Peyer's patch (tissue), 4 donors: ENCODE measurements at regions not wholly inside any gene's neighbourhood (a gene's known extent, or its start where the extent isn't known, plus 50 kb on each side); places are given as distances from the start of the nearest gene placed in this dataset.
"Not testable (repeated sequence)": the region's sequence is repeated elsewhere in the genome, so short reads cannot be mapped to it uniquely, and the experiment has no call there.

ENCODE experiments used
- DNase-seq, 3 donors: peaks; one replicate each; pipeline ENCODE4 v3.0.0-alpha.2; 2017 to 2019
- H3K27ac ChIP-seq, 4 donors: fragments of 200-600 bp; sonication (generic); one replicate each; pipeline ENCODE4 v1.5.1; 2016 to 2019
- H3K27me3 ChIP-seq, 2 donors: fragments of 200-600 bp; sonication (generic); one replicate each; pipeline ENCODE4 v1.5.1; 2019
- H3K36me3 ChIP-seq, 3 donors: fragments of 200-600 bp; sonication (generic); one replicate each; pipeline ENCODE4 v1.5.1; 2016 to 2019
- H3K4me1 ChIP-seq, 4 donors: fragments of 200-600 bp; sonication (generic); one replicate each; pipeline ENCODE4 v1.5.1; 2016 to 2019
- H3K4me3 ChIP-seq, 4 donors: fragments of 200-600 bp; sonication (generic); 1 replicate in 3 of 4; 2 replicates in 1 of 4; pipeline ENCODE4 v1.5.1; 2016 to 2019; ENCODE audit warnings: mild to moderate bottlenecking in 1 of 4
- H3K9me3 ChIP-seq, 4 donors: fragments of 200-600 bp; sonication (generic); one replicate each; pipeline ENCODE4 v1.5.1; 2016 to 2019; ENCODE audit warnings: mild to moderate bottlenecking in 1 of 4
- POLR2A ChIP-seq, 2 donors: fragments of 450-650 bp; IDR thresholded peaks; one replicate each; pipeline ENCODE4 v1.5.1; 2017; ENCODE audit warnings: antibody characterized with exemption in 2 of 2, mild to moderate bottlenecking in 2 of 2, moderate library complexity in 2 of 2
- TF ChIP-seq, protein P1 (sequence below), 6 experiments: fragments of 450-650 bp in 4 of 6; fragments of 200-600 bp in 2 of 6; sonication (generic) in 1 of 6; IDR thresholded peaks; one replicate each; pipeline ENCODE4 v1.5.1; 2017 to 2019; ENCODE audit warnings: antibody characterized with exemption in 6 of 6, mild to moderate bottlenecking in 3 of 6, moderate library complexity in 1 of 6

DNA sequence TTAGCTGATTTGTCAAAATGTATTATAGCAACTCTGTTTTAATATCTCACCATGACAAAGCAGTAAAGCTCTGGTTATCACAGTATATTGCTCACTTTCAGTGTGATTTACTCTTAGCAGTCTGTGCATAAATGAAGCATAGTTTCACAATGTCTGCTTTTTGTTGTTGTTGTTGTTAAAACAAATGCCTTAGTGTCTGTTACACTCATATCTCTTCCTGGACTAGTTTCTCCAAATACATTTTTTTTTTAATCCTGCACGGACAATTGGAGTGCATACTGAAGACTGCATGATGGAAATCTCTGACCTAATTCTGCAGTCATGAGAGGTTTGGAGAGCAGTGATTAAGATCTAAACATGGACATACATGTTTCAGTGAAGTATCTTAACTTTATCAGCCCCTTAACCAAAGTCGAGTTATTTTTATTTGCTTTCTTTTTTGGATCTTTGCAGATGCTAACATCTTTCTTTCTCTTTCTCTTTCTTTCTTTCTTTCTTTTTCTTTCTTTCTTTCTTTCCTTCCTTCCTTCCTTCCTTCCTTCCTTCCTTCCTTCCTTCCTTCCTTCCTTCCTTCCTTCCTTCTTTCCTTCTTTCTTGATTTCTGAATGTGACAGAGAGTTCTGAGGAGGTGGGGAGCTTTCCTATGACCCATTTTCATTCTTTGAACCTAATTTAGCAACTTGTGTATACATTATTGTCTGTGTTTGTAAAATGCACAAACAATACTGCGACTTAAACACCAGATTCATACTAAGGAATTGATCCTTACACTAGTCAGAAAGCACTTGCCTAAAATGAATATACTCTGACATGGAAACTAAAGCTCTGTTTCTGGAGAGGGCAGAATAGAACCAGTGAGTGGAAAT is 161.5 kb upstream of the AGR3 start:
- no peak for DNase-seq
- H3K4me1 ChIP-seq: peaks cover 0 to 9% (median 3%) of the 10 kb centered on the region in 4 donors
- no peak overlapping the region for H3K4me3 ChIP-seq
- no peaks in the 10 kb centered on the region for H3K27me3 ChIP-seq
- H3K27ac ChIP-seq: no peak overlapping the region
- H3K9me3 ChIP-seq: no peaks in the 10 kb centered on the region
- no peaks in the 10 kb centered on the region for H3K36me3 ChIP-seq
- TF ChIP-seq, protein P1, sequence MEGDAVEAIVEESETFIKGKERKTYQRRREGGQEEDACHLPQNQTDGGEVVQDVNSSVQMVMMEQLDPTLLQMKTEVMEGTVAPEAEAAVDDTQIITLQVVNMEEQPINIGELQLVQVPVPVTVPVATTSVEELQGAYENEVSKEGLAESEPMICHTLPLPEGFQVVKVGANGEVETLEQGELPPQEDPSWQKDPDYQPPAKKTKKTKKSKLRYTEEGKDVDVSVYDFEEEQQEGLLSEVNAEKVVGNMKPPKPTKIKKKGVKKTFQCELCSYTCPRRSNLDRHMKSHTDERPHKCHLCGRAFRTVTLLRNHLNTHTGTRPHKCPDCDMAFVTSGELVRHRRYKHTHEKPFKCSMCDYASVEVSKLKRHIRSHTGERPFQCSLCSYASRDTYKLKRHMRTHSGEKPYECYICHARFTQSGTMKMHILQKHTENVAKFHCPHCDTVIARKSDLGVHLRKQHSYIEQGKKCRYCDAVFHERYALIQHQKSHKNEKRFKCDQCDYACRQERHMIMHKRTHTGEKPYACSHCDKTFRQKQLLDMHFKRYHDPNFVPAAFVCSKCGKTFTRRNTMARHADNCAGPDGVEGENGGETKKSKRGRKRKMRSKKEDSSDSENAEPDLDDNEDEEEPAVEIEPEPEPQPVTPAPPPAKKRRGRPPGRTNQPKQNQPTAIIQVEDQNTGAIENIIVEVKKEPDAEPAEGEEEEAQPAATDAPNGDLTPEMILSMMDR (IDR thresholded peaks at IDR 0.05): no peak
- no peak for TF ChIP-seq POLR2A (IDR thresholded peaks at IDR 0.05)

DNA sequence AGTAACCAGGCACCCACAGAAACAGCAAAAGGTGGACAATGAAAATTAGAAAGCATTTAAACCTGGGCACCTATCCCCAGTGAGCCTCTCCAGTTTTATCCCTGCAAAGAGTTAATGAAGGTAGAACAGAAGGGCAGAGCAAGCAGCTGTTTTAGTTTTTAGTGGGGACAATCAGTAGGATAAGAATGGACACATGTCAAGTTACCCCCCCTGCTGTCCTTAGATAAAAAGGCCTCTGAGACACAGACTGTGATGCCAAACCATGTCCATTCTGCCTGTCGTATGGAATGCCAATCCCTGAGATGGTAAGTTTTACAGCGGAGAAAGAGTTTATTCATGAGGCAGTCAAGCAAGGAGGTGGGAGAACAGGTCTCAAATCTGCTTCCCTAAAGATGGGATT is 162.6 kb upstream of the AGR3 start:
- TF ChIP-seq POLR2A (IDR thresholded peaks at IDR 0.05): no peak
- TF ChIP-seq, protein P1 (IDR thresholded peaks at IDR 0.05): no peak

DNA sequence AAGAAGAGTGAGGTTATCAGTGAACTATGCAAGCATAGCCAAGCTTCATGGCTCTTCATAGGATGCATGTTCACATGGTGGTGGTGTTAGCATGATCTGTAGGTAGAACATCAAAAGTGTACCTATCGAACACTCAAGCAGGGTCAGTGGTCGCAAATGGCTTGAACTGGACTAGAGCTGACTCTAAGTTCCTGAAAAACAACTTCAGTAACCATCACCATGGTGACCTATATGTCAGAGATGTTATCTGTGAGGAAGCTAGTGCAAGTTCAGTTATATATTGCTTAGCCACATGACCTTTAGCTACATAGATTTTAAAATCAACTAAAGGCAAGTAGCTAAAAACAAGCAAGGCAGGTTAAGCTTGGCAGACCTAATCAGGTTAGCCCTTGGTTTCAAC is 163.1 kb upstream of the AGR3 start:
- Histone ChIP-seq H3K4me3 (no peak overlapping the region), H3K27ac (no peak overlapping the region), H3K36me3 (no peaks in the 10 kb centered on the region), H3K4me1 (peaks cover 0 to 9% (median 1%) of the 10 kb centered on the region in 4 donors), H3K9me3 (no peaks in the 10 kb centered on the region), H3K27me3 (no peaks in the 10 kb centered on the region)
- DNase-seq: no peak
- no peak for TF ChIP-seq POLR2A (IDR thresholded peaks at IDR 0.05)
- TF ChIP-seq, protein P1 (IDR thresholded peaks at IDR 0.05): no peak

More for the DNA sequence above, 162.6 kb upstream of the AGR3 start:
- Histone ChIP-seq H3K36me3 (no peaks in the 10 kb centered on the region), H3K27ac (no peak overlapping the region), H3K4me1 (peaks cover 0 to 9% (median 1%) of the 10 kb centered on the region in 4 donors), H3K27me3 (no peaks in the 10 kb centered on the region), H3K4me3 (no peak overlapping the region), H3K9me3 (no peaks in the 10 kb centered on the region)
- no peak for DNase-seq

DNA sequence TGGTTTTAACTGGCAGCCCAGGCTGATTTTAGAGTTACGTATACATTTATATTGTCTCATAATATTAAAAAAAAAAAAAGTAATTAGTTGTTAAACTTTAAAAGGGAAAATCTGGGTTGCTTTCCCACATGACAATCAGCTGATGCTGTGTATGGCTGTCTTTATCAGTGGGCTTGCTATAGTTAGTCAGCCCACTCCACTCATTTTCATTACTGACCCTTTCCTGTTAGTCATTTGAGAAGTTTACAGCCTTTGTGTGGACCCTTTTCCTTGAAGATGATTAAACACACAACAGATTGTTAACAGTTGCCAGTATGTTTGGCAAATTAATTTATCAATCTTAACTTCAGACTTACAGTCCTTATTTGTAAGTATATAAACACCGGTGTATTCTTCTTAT is 164.5 kb upstream of the AGR3 start:
- no peak for DNase-seq
- Histone ChIP-seq H3K36me3 (no peaks in the 10 kb centered on the region), H3K27me3 (no peaks in the 10 kb centered on the region), H3K4me1 (peaks cover 0 to 5% (median 0%) of the 10 kb centered on the region in 4 donors), H3K4me3 (no peak overlapping the region), H3K9me3 (no peaks in the 10 kb centered on the region), H3K27ac (no peak overlapping the region)
- no peak for TF ChIP-seq POLR2A (IDR thresholded peaks at IDR 0.05)
- TF ChIP-seq, protein P1 (IDR thresholded peaks at IDR 0.05): no peak

DNA sequence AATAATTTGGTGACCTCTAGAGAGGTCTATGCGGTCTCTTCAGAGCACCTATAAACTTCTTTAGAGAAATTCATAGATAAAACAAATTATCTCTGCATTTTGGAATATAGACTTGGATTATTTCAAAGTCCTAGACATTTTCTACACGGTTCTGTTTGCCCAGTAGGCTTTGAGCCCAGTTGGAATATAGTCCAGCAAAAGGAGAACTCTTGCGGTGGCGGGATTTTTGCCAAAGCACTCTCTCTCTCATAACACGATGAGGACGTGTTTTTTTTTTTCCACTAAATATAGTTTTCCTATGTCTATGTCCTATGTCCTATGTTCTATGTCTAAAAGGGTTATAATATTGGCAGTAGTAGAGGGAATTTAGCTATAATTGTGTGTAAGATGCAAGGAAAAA is 164.9 kb upstream of the AGR3 start:
- TF ChIP-seq, protein P1 (IDR thresholded peaks at IDR 0.05): no peak
- no peak for TF ChIP-seq POLR2A (IDR thresholded peaks at IDR 0.05)
- no peaks in the 10 kb centered on the region for H3K36me3 ChIP-seq
- no peaks in the 10 kb centered on the region for H3K27me3 ChIP-seq
- no peak overlapping the region for H3K4me3 ChIP-seq
- H3K27ac ChIP-seq: no peak overlapping the region
- DNase-seq: no peak
- no peaks in the 10 kb centered on the region for H3K9me3 ChIP-seq
- H3K4me1 ChIP-seq: peaks cover 0 to 5% (median 0%) of the 10 kb centered on the region in 4 donors

DNA sequence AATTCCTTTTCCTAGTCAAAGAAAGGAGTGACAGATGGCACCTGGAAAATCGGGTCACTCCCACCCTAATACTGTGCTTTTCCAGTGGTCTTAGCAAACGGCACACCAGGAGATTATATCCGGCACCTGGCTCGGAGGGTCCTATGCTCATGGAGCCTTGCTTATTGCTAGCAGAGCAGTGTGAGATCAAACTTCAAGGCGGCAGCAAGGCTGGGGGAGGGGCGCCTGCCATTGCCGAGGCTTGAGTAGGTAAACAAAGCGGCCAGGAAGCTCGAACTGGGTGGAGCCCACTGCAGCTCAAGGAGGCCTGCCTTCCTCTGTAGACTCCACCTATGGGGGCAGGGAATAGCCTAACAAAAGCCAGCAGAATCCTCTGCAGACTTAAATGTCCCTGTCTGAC is 171.4 kb upstream of the AGR3 start:
- H3K27me3 ChIP-seq, H3K9me3 ChIP-seq, H3K36me3 ChIP-seq, H3K4me3 ChIP-seq, H3K27ac ChIP-seq, H3K4me1 ChIP-seq, DNase-seq: not testable (repeated sequence)
